ENCODE measurements at regions not wholly inside any gene's neighbourhood (a gene's known extent, or its start where the extent isn't known, plus 50 kb on each side); places are given as distances from the start of the nearest gene placed in this dataset.

GRCh38 chr5:57411982-57412381 is 70.6 kb downstream of the ACTBL2 start:
- DNase-seq, result no peak
- Mint-ChIP-seq H3K9me3 (no peaks in the 10 kb centered on the region), H3K36me3 (ENCODE audit: low read depth) (no peaks in the 10 kb centered on the region), H3K4me3 (no peak overlapping the region), H3K4me1 (peaks cover 11% of the 10 kb centered on the region), H3K27ac (no peak overlapping the region), H3K27me3 (ENCODE audit: low read depth, poor library complexity) (no peaks in the 10 kb centered on the region)
- no peak for TF ChIP-seq CTCF (IDR thresholded peaks at IDR 0.05)

DNA sequence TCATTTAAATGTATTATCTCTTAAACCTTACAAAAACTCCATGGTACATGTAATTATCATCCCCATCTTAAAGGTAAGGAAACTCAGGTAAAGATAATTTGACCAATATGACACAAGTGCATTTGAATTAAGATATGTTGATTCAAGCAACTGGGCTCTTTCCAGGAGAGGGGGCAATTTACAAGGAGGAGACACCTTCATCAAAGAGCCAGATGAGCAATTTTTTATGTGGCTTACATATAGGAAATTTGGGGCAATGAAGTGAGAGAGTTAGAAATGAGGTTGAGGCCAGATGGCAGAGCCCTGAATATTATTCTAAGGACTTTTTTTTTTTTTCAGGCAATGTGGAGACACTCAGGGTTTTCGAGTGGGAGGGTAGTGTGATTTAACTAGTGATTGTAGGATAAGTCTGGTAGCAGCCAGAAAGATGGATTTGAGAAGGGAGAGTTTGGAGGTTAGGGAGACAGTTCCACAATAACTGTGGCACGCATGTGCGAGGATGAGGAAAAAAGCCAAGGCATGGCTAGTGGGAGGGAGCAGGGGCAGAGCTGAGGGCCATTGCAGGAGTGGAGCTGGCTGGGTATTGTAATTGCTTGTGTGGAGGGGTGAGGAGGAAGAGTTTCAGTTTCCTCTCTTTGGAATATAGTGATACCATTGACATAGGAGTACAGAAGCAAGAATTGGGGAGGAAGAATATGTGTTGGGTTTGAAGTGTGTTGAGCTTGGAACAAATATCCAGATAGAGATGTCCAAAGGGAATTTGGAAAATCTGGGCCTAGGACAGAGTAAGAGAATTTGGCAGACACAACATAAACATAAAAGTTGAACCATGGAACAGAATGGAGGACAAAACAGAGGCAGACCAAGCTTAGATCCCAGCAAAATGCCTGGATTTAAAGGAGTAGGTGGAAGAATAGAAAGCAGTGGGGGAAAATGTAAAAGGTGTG is 72.0 kb downstream of the ACTBL2 start:
- no peaks in the 10 kb centered on the region for H3K4me1 Mint-ChIP-seq
- TF ChIP-seq CTCF (IDR thresholded peaks at IDR 0.05), result no peak
- no peaks in the 10 kb centered on the region for H3K36me3 Mint-ChIP-seq (ENCODE audit: low read depth)
- no peaks in the 10 kb centered on the region for H3K27me3 Mint-ChIP-seq (ENCODE audit: low read depth, poor library complexity)
- H3K9me3 Mint-ChIP-seq, result no peaks in the 10 kb centered on the region
- no peak overlapping the region for H3K4me3 Mint-ChIP-seq
- DNase-seq, result no peak
- H3K27ac Mint-ChIP-seq, result no peak overlapping the region

GRCh38 chr5:57408714-57409113 is 73.9 kb downstream of the ACTBL2 start:
- TF ChIP-seq CTCF (IDR thresholded peaks at IDR 0.05), result no peak
- H3K27me3 Mint-ChIP-seq (ENCODE audit: low read depth, poor library complexity), result no peaks in the 10 kb centered on the region
- H3K27ac Mint-ChIP-seq, result no peak overlapping the region
- DNase-seq, result no peak
- no peaks in the 10 kb centered on the region for H3K36me3 Mint-ChIP-seq (ENCODE audit: low read depth)
- H3K4me1 Mint-ChIP-seq, result no peaks in the 10 kb centered on the region
- H3K4me3 Mint-ChIP-seq, result no peak overlapping the region
- H3K9me3 Mint-ChIP-seq, result no peaks in the 10 kb centered on the region

- Mint-ChIP-seq H3K27ac (no peak overlapping the region), H3K4me1 (no peaks in the 10 kb centered on the region), H3K4me3 (no peak overlapping the region), H3K27me3 (ENCODE audit: low read depth, poor library complexity) (no peaks in the 10 kb centered on the region), H3K9me3 (no peaks in the 10 kb centered on the region), H3K36me3 (ENCODE audit: low read depth) (no peaks in the 10 kb centered on the region)
- no peak for DNase-seq
- no peak for TF ChIP-seq CTCF (IDR thresholded peaks at IDR 0.05)
Measured at GRCh38 chr5:57408285-57408684, 74.3 kb downstream of the ACTBL2 start.

DNA sequence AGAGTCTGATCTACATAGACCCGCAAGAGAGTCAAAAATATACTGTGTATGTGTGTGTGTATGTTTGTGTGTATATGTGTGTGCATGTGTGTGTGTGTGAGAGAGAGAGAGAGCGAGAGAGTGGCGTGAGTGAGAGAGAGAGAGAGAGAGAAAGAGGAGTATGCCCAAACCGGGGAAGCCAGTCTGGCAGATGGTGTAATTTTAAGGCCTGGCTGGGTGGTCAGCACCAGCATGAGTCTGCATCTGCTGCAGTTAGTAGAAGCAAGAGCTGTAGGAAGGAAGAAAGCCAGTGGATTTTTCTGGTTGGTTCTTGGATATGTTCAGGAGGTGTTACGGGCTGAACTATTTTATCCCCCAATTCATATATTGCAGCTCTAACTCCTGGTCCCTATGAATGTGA is 75.2 kb downstream of the ACTBL2 start:
- no peaks in the 10 kb centered on the region for H3K27me3 Mint-ChIP-seq (ENCODE audit: low read depth, poor library complexity)
- H3K4me3 Mint-ChIP-seq, result no peak overlapping the region
- no peaks in the 10 kb centered on the region for H3K9me3 Mint-ChIP-seq
- H3K4me1 Mint-ChIP-seq, result no peaks in the 10 kb centered on the region
- H3K27ac Mint-ChIP-seq, result no peak overlapping the region
- no peak for DNase-seq
- H3K36me3 Mint-ChIP-seq (ENCODE audit: low read depth), result no peaks in the 10 kb centered on the region
- TF ChIP-seq CTCF (IDR thresholded peaks at IDR 0.05), result no peak

GRCh38 chr5:57406641-57407040 is 76.0 kb downstream of the ACTBL2 start:
- Mint-ChIP-seq H3K4me1 (no peaks in the 10 kb centered on the region), H3K27ac (no peak overlapping the region), H3K36me3 (ENCODE audit: low read depth) (no peaks in the 10 kb centered on the region), H3K4me3 (no peak overlapping the region), H3K27me3 (ENCODE audit: low read depth, poor library complexity) (no peaks in the 10 kb centered on the region), H3K9me3 (no peaks in the 10 kb centered on the region)
- no peak for TF ChIP-seq CTCF (IDR thresholded peaks at IDR 0.05)
- DNase-seq, result no peak

Data from nephron progenitor cell (in vitro differentiated cells).